GM18951 (cell line): ENCODE measurements at regions not wholly inside any gene's neighbourhood (a gene's known extent, or its start where the extent isn't known, plus 50 kb on each side); places are given as distances from the start of the nearest gene placed in this dataset.
"Not testable (repeated sequence)": the region's sequence is repeated elsewhere in the genome, so short reads cannot be mapped to it uniquely, and the experiment has no call there.

ENCODE experiments used
- POLR2A ChIP-seq: IDR thresholded peaks from 4 replicates; pipeline ENCODE4 v1.6.1; 2011; ENCODE audit warnings: mild to moderate bottlenecking; ENCODE audit not compliant: insufficient read length, insufficient read depth; ENCODE audit errors: extremely low read depth
- in situ Hi-C: fragments of 300-500 bp; cut with MboI; formaldehyde crosslinking; loops from one replicate; pipeline ENCODE4 v1.12.0; 2022; ENCODE audit warnings: low sequenced_read_pairs, mixed read lengths, inconsistent platforms; ENCODE audit not compliant: unreplicated experiment

- in situ Hi-C loops = no loop called here
- no peak for TF ChIP-seq POLR2A
Observed at GRCh38 chr5:117326997-117327396, 752.4 kb upstream of the SEMA6A start.

DNA sequence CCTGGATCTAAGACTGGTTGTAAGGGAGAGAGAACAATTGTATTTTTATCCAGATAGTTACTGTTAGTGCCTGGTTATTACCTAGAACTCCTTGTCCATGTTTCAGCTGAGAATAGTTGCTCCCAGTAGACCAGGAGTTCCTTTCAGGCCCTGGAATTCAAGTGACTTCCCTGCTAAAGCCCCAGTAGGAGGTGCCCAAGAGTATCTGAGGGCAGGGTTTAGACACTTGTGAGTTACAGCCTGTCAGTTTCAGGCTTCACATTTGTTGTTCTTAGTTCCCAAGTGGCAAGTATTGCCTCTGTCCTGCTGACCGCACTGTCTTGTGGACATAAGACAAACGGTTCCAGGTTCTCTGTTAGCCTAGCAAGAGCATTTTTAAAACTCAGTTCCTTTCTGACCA lies 743.9 kb upstream of the SEMA6A start:
- in situ Hi-C loops = no loop called here
- TF ChIP-seq POLR2A = no peak

GRCh38 chr5:117315170-117315569 lies 740.5 kb upstream of the SEMA6A start:
- no peak for TF ChIP-seq POLR2A
- in situ Hi-C loops = no loop called here

GRCh38 chr5:117304512-117305107 lies 730.0 kb upstream of the SEMA6A start:
- in situ Hi-C loops = not testable (repeated sequence)

- in situ Hi-C loops = no loop called here
- no peak for TF ChIP-seq POLR2A
Observed at GRCh38 chr5:117302949-117303348, 728.3 kb upstream of the SEMA6A start.

DNA sequence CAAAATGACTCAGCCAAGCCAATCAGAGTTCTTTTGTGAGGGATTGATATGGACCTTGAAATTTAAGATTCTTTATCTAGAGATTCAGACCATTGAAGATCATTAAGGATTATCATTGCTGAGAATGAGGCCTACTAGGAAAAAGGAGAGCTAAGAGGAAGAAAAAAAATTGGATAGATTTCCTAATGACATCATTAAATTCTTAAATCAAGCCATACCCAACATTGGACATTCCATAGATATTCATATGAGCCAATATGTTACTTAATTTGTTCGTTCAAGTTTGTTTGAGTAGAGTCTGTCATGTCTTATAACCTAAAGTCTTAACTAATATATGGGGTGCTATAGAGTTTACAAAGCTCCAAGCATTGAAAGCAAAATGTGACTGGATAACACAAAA lies 727.9 kb upstream of the SEMA6A start:
- in situ Hi-C loops = no loop called here
- no peak for TF ChIP-seq POLR2A

DNA sequence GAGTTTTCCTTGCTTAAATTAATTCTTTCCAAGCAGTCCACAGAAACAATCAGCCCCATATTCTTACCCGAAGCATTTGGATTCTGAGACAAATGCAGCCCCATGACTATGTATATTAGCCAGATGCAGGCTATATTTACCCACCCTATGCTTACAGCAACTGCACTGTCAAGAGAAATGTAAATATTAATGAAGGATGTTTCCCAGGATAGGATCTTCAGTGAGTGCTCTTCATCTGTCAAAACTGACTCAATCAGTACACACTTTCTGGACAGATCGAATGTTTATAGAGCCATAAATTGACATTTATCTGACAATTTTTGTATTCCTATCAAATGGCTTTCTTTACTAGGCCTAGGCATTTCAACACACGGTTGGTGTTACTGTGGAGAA lies 725.3 kb upstream of the SEMA6A start:
- in situ Hi-C loops = no loop called here
- no peak for TF ChIP-seq POLR2A

GRCh38 chr5:117299224-117299935 lies 724.8 kb upstream of the SEMA6A start:
- TF ChIP-seq POLR2A = no peak
- in situ Hi-C loops = no loop called here

DNA sequence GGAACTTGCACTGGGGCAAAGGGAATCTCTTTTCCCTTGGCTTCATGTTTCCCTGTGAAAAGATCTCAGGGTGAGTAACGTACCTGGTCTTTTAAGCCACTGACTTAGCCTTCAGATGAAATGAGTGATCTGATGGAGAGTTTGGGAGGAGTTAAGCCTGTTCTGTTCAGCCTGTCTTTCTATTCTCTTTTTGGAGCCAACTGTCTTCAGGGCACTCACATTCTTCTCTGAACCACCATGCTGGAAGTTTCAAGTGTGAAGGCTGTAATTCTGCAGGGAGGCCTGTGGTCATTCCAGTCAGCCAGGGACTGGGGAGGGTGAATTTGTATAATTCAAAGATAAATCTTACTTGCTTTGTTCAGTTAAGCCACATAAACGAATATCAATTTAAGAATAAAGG lies 722.2 kb upstream of the SEMA6A start:
- TF ChIP-seq POLR2A = no peak
- in situ Hi-C loops = no loop called here

GRCh38 chr5:117295941-117296340 lies 721.3 kb upstream of the SEMA6A start:
- in situ Hi-C loops = no loop called here
- no peak for TF ChIP-seq POLR2A

DNA sequence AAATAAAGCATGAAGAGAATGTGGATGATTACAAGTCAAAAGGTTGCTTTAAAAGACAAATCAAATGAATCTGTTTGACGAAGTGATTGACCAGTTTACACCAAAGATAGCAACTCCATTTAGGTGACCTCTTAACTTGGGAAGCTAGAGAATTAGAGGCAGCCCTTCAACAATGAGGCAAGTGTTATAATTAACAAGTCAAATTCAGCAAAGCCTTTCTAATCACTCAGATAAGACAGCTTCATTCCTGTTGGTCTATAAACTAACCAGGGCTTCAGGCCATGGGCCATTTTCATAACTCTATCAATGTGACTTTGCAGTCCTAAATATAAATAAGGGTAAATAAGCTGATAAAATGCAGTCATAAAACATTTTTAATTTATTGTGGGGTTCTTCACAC lies 712.2 kb upstream of the SEMA6A start:
- no peak for TF ChIP-seq POLR2A
- in situ Hi-C loops = no loop called here

DNA sequence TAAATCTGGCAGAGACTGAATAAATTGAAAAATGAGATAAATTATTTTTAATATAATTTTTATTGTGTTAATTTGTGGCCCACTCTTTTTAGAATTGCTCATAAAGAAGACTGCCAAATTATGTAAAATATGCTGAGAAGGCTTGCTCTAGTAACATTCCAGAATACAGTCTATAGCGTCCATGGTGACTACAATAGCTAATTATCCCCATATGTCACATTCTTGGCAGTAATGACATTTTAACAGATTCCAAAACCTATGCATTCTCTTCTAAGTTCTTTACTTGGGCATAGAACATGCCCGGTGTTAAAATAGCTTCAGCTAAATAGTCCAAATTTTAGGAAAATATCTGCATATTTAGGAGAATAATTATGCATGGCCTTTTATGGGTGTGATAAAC lies 697.0 kb upstream of the SEMA6A start:
- in situ Hi-C loops = no loop called here
- TF ChIP-seq POLR2A = no peak

DNA sequence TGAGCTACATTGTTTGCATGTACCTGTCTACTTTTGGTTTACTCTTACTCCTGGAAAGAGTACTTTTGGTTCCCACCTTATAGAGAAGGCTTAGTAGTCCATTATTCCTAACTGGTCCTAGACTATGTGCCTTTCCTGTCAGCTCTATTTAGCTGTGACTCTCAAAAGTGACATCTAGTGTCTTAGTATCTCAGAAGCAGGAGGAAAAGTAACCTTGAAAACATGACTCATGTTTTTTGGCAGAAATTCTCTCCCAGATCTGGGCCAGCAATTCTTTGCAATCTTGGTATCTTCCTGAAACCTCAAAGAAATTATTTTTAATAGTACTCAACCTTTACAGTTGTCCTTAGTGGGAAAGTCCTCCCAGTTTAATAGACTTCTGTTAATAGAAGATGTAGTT lies 691.7 kb upstream of the SEMA6A start:
- in situ Hi-C loops = no loop called here
- TF ChIP-seq POLR2A = no peak

- no peak for TF ChIP-seq POLR2A
- in situ Hi-C loops = no loop called here
Observed at GRCh38 chr5:117263231-117263630, 688.6 kb upstream of the SEMA6A start.
